Heart left ventricle (tissue), 16 donors: ENCODE measurements at regions not wholly inside any gene's neighbourhood (a gene's known extent, or its start where the extent isn't known, plus 50 kb on each side); places are given as distances from the start of the nearest gene placed in this dataset.

Experiments
- ATAC-seq, 4 donors: fragments of 200-7000 bp; cut with Tn5 transposase; one replicate each; pipeline ENCODE4 v1.9.1; 2020 to 2022; ENCODE audit warnings: moderate library complexity in 4 of 4, mild to moderate bottlenecking in 3 of 4, moderate number of reproducible peaks in 1 of 4
- DNase-seq, 5 donors: peaks; one replicate each; pipeline ENCODE4 v3.0.0-alpha.2; 2020
- H3K27ac ChIP-seq, 12 donors: fragments of 200-600 bp; sonication (generic) in 4 of 12; one replicate each; pipeline versions ENCODE4 v1.5.0 to v1.8.0; 2016 to 2022; ENCODE audit warnings: mild to moderate bottlenecking in 2 of 12
- H3K27me3 ChIP-seq, 9 donors: fragments of 200-600 bp; sonication (generic) in 2 of 9; one replicate each; pipeline versions ENCODE4 v1.5.1 to v1.8.0; 2016 to 2022; ENCODE audit warnings: mild to moderate bottlenecking in 3 of 9
- H3K36me3 ChIP-seq, 9 donors: fragments of 200-600 bp; sonication (generic) in 2 of 9; one replicate each; pipeline versions ENCODE4 v1.5.0 to v1.8.0; 2018 to 2022; ENCODE audit warnings: mild to moderate bottlenecking in 2 of 9
- H3K4me1 ChIP-seq, 12 donors: fragments of 200-600 bp; sonication (generic) in 4 of 12; one replicate each; pipeline versions ENCODE4 v1.5.0 to v1.8.0; 2016 to 2022; ENCODE audit warnings: mild to moderate bottlenecking in 3 of 12
- H3K4me3 ChIP-seq, 12 donors: fragments of 200-600 bp; sonication (generic) in 4 of 12; one replicate each; pipeline versions ENCODE4 v1.5.0 to v1.8.0; 2017 to 2022; ENCODE audit warnings: mild to moderate bottlenecking in 9 of 12, moderate library complexity in 4 of 12
- H3K9me3 ChIP-seq, 12 donors: fragments of 200-600 bp; sonication (generic) in 4 of 12; one replicate each; pipeline versions ENCODE4 v1.5.0 to v1.8.0; 2016 to 2022; ENCODE audit warnings: mild to moderate bottlenecking in 1 of 12
- CTCF ChIP-seq, 12 donors: fragments of 200-600 bp; sonication (generic) in 4 of 12; IDR thresholded peaks; one replicate each; pipeline versions ENCODE4 v1.5.0 to v1.8.0; 2018 to 2022; ENCODE audit warnings: antibody characterized with exemption in 12 of 12, mild to moderate bottlenecking in 5 of 12
- POLR2A ChIP-seq, 2 donors: fragments of 450-650 bp; IDR thresholded peaks; one replicate each; pipeline ENCODE4 v1.6.1; 2017; ENCODE audit warnings: antibody characterized with exemption in 2 of 2, mild to moderate bottlenecking in 2 of 2, moderate library complexity in 2 of 2
- whole genome bisulfite sequencing, 4 donors: extraction: QIAGEN DNeasy Blood & Tissue Kit in 2 of 4; methylation state at CpG; one replicate each; pipeline versions ENCODE4 v1.1.5 to v1.1.7; 2013 to 2018; 5-methylcytosine and 5-hydroxymethylcytosine counted together
- intact Hi-C, 10 donors: fragments of 100-400 bp; cut with DNase I; formaldehyde crosslinking; loops; one replicate each; pipeline versions ENCODE4 v1.11.1 to v1.14.2; 2022
- donor health status: ischemic (EF 13 %, LVEDD 7.1; RV severe dilation, severe dysfunction).
- donor health status: healthy with polysubstance abuse.
- donor health status: DM: no; HTN: yes; CAD: no.
- donor health status: DM: no; HTN: no; CAD: no.
- donor health status: ischemic (EF 25% LVEDD 6.9; RV normal size, moderate dysfunction).
- donor health status: ischemic (EF 25% LVEDD 5.7; RV mildly dilated, moderate dysfunction).
- donor health status: healthy.
- donor health status: DM: yes; HTN: yes; CAD: no.
- donor health status: ischemic (EF 35%, LVEDD 5.7; RV mildly dilated, moderate dysfunction).
- donor health status: nonischemic (EF 11% LVEDD 7.7; RV severe dilation, severe dysfunction).
- donor health status: DM: yes; HTN: yes; CAD: no.
- donor health status: PGD.
- donor health status: ischemic (EF 29% LVEDD 5.4; RV normal size, mild dysfunction).
- donor health status: nonischemic (EF 23%, LVEDD 6.1; RV moderate dilation, normal function).

GRCh38 chr15:88321271-88321670 lies 64.7 kb upstream of the NTRK3 start:
- no peak overlapping the region for H3K4me3 ChIP-seq
- no peaks in the 10 kb centered on the region for H3K36me3 ChIP-seq
- intact Hi-C loops = no loop called here
- H3K27ac ChIP-seq = no peak overlapping the region
- peaks cover 0 to 6% (median 0%) of the 10 kb centered on the region in 12 donors for H3K9me3 ChIP-seq
- no peak for TF ChIP-seq CTCF (IDR thresholded peaks at IDR 0.05)
- no peak for TF ChIP-seq POLR2A (IDR thresholded peaks at IDR 0.05)
- H3K27me3 ChIP-seq = peaks cover 0 to 16% (median 0%) of the 10 kb centered on the region in 9 donors
- ATAC-seq (no peak), DNase-seq (no peak)
- H3K4me1 ChIP-seq = no peaks in the 10 kb centered on the region
- WGBS, 4 donors = 6 to 11% (median 10%) methylated on average over 3 of the region's 3 CpGs

- no peak for ATAC-seq
- DNase-seq = no peak
- peaks cover 0 to 6% (median 0%) of the 10 kb centered on the region in 12 donors for H3K9me3 ChIP-seq
- H3K27ac ChIP-seq = no peak overlapping the region
- peaks cover 0 to 3% (median 0%) of the 10 kb centered on the region in 9 donors for H3K27me3 ChIP-seq
- H3K4me3 ChIP-seq = no peak overlapping the region
- WGBS, 4 donors = 86 to 91% (median 89%) methylated on average over 3 of the region's 3 CpGs
- no peaks in the 10 kb centered on the region for H3K4me1 ChIP-seq
- H3K36me3 ChIP-seq = no peaks in the 10 kb centered on the region
- TF ChIP-seq CTCF (IDR thresholded peaks at IDR 0.05) = no peak
- no peak for TF ChIP-seq POLR2A (IDR thresholded peaks at IDR 0.05)
- intact Hi-C loops = loop anchor here in 1 of 10 donors (10.0 kb wide), 1 partner anchor 58 kb away; no protein-coding TSS in a partner anchor
These were observed 60.0 kb upstream of the NTRK3 start for GRCh38 chr15:88316586-88316985.

- WGBS, 4 donors = 44 to 60% (median 55%) methylated on average over 1 of the region's 1 CpG
These were observed 58.8 kb upstream of the NTRK3 start for GRCh38 chr15:88315221-88315878.

More at GRCh38 chr15:88315221-88315878, 58.8 kb upstream of the NTRK3 start:
- DNase-seq (no peak), ATAC-seq (no peak)
- Histone ChIP-seq H3K27ac (no peak overlapping the region), H3K27me3 (peaks cover 0 to 3% (median 0%) of the 10 kb centered on the region in 9 donors), H3K4me1 (no peaks in the 10 kb centered on the region), H3K4me3 (no peak overlapping the region), H3K36me3 (no peaks in the 10 kb centered on the region), H3K9me3 (peaks cover 0 to 3% (median 0%) of the 10 kb centered on the region in 12 donors)
- TF ChIP-seq CTCF (IDR thresholded peaks at IDR 0.05) = no peak
- TF ChIP-seq POLR2A (IDR thresholded peaks at IDR 0.05) = no peak
- intact Hi-C loops = loop anchor here in 1 of 10 donors (10.0 kb wide), 1 partner anchor 59 kb away; no protein-coding TSS in a partner anchor
